ENCODE measurements at regions not wholly inside any gene's neighbourhood (a gene's known extent, or its start where the extent isn't known, plus 50 kb on each side); places are given as distances from the start of the nearest gene placed in this dataset.

- Histone ChIP-seq H3K27ac (replicated peaks) (no peak overlapping the region), H3K9me3 (replicated peaks) (no peaks in the 10 kb centered on the region), H3K36me3 (no peaks in the 10 kb centered on the region), H3K27me3 (ENCODE audit: low read depth) (peaks cover 4% of the 10 kb centered on the region), H3K4me3 (no peak overlapping the region), H3K4me1 (no peaks in the 10 kb centered on the region)
- DNase-seq: no peak
- intact Hi-C loops (cut with micrococcal nuclease): no loop called here
- TF ChIP-seq CTCF (IDR thresholded peaks at IDR 0.05; ENCODE audit: borderline replicate concordance): no peak
Measured at GRCh38 chr3:117762621-117763037, 1053.0 kb downstream of the TUSC7 start.

GRCh38 chr3:117763561-117763960, 1054.0 kb downstream of the TUSC7 start:
- intact Hi-C loops (cut with micrococcal nuclease): no loop called here
- Histone ChIP-seq H3K27me3 (ENCODE audit: low read depth) (peaks cover 4% of the 10 kb centered on the region), H3K4me1 (no peaks in the 10 kb centered on the region), H3K4me3 (no peak overlapping the region), H3K9me3 (replicated peaks) (no peaks in the 10 kb centered on the region), H3K36me3 (no peaks in the 10 kb centered on the region), H3K27ac (replicated peaks) (no peak overlapping the region)
- no peak for DNase-seq
- no peak for TF ChIP-seq CTCF (IDR thresholded peaks at IDR 0.05; ENCODE audit: borderline replicate concordance)

GRCh38 chr3:117768581-117768980, 1059.0 kb downstream of the TUSC7 start:
- H3K4me3 ChIP-seq: no peak overlapping the region
- H3K27ac ChIP-seq (replicated peaks): no peak overlapping the region
- TF ChIP-seq CTCF (IDR thresholded peaks at IDR 0.05; ENCODE audit: borderline replicate concordance): no peak
- no peak for DNase-seq
- intact Hi-C loops (cut with micrococcal nuclease): no loop called here
- H3K9me3 ChIP-seq (replicated peaks): no peaks in the 10 kb centered on the region
- no peaks in the 10 kb centered on the region for H3K36me3 ChIP-seq
- H3K27me3 ChIP-seq (ENCODE audit: low read depth): no peaks in the 10 kb centered on the region
- H3K4me1 ChIP-seq: no peaks in the 10 kb centered on the region

- TF ChIP-seq CTCF (IDR thresholded peaks at IDR 0.05; ENCODE audit: borderline replicate concordance): no peak
- Histone ChIP-seq H3K36me3 (no peaks in the 10 kb centered on the region), H3K9me3 (replicated peaks) (peaks cover 4% of the 10 kb centered on the region), H3K27ac (replicated peaks) (no peak overlapping the region), H3K4me3 (no peak overlapping the region), H3K27me3 (ENCODE audit: low read depth) (no peaks in the 10 kb centered on the region), H3K4me1 (no peaks in the 10 kb centered on the region)
- intact Hi-C loops (cut with micrococcal nuclease): no loop called here
- no peak for DNase-seq
Measured at GRCh38 chr3:117774130-117774529, 1064.6 kb downstream of the TUSC7 start.

GRCh38 chr3:117786349-117786748, 1076.8 kb downstream of the TUSC7 start:
- no peak for DNase-seq
- intact Hi-C loops (cut with micrococcal nuclease): no loop called here
- Histone ChIP-seq H3K27ac (replicated peaks) (no peak overlapping the region), H3K9me3 (replicated peaks) (peaks cover 3% of the 10 kb centered on the region), H3K27me3 (ENCODE audit: low read depth) (no peaks in the 10 kb centered on the region), H3K4me3 (no peak overlapping the region), H3K36me3 (no peaks in the 10 kb centered on the region), H3K4me1 (no peaks in the 10 kb centered on the region)
- no peak for TF ChIP-seq CTCF (IDR thresholded peaks at IDR 0.05; ENCODE audit: borderline replicate concordance)

- no peak for TF ChIP-seq CTCF (IDR thresholded peaks at IDR 0.05; ENCODE audit: borderline replicate concordance)
- H3K27ac ChIP-seq (replicated peaks): no peak overlapping the region
- H3K36me3 ChIP-seq: no peaks in the 10 kb centered on the region
- H3K27me3 ChIP-seq (ENCODE audit: low read depth): no peaks in the 10 kb centered on the region
- H3K9me3 ChIP-seq (replicated peaks): no peaks in the 10 kb centered on the region
- H3K4me3 ChIP-seq: no peak overlapping the region
- DNase-seq: no peak
- no peaks in the 10 kb centered on the region for H3K4me1 ChIP-seq
- intact Hi-C loops (cut with micrococcal nuclease): no loop called here
Measured at GRCh38 chr3:117788061-117788460, 1078.5 kb downstream of the TUSC7 start.
